ENCODE measurements at regions not wholly inside any gene's neighbourhood (a gene's known extent, or its start where the extent isn't known, plus 50 kb on each side); places are given as distances from the start of the nearest gene placed in this dataset.

- TF ChIP-seq CTCF (IDR thresholded peaks at IDR 0.05; ENCODE audit: extremely low read depth in 1 of 2, insufficient read depth in 1 of 2, low read depth in 1 of 2, low read length in 2 of 2) = no peak
- no peak for TF ChIP-seq MAX (IDR thresholded peaks at IDR 0.05; ENCODE audit: insufficient read depth, insufficient read length)
- no peak for TF ChIP-seq EZH2 (IDR thresholded peaks at IDR 0.05; ENCODE audit: borderline replicate concordance, low read depth, low read length, severe bottlenecking)
- TF ChIP-seq POLR2AphosphoS5 (IDR thresholded peaks at IDR 0.05; ENCODE audit: insufficient read depth, low read depth, low read length) = no peak
- no peak for TF ChIP-seq MYC (IDR thresholded peaks at IDR 0.05; ENCODE audit: low read depth, low read length)
- TF ChIP-seq POLR2A (IDR thresholded peaks at IDR 0.05; ENCODE audit: low read depth, low read length) = no peak
- no peak for TF ChIP-seq JUN (IDR thresholded peaks at IDR 0.05; ENCODE audit: borderline replicate concordance, insufficient read depth, insufficient read length, low read depth)
These were observed 86.2 kb downstream of the MCFD2 start for GRCh38 chr2:46829231-46829995.
